ENCODE measurements at regions not wholly inside any gene's neighbourhood (a gene's known extent, or its start where the extent isn't known, plus 50 kb on each side); places are given as distances from the start of the nearest gene placed in this dataset.
A peak's percentile ranks its signal among the peaks of the same experiment; 100 is the strongest.

- H3K27ac ChIP-seq: no peak overlapping the region
- TF ChIP-seq ZFX (IDR thresholded peaks at IDR 0.05) (no peak), CTCF (conservative IDR thresholded peaks at IDR 0.05) (no peak)
Measured at GRCh38 chr2:226383461-226383860, 416.2 kb downstream of the IRS1 start.

DNA sequence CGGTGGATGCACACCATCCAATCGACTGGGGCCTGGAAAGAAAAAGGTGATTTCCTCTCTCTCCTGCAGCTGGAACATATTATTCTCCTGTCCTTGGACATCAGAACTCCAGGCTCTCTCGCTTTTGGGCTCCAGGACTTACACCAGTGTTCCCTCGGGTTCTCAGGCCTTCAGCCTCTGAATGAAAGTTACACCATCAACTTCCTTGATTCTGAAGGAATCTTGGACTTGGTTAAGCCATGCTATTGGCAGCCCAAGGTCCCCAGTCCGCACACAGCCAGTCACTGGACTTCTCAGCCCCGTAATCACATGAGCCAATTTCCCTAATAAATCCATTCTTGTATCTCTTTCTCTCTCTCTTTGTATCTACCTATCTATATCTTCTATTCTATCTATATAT, 418.9 kb downstream of the IRS1 start:
- H3K27ac ChIP-seq: peak overlapping the region; percentile 24; the same call in 1 of the 2 replicates
- no peak for TF ChIP-seq CTCF (conservative IDR thresholded peaks at IDR 0.05)
- TF ChIP-seq ZFX (IDR thresholded peaks at IDR 0.05): no peak

DNA sequence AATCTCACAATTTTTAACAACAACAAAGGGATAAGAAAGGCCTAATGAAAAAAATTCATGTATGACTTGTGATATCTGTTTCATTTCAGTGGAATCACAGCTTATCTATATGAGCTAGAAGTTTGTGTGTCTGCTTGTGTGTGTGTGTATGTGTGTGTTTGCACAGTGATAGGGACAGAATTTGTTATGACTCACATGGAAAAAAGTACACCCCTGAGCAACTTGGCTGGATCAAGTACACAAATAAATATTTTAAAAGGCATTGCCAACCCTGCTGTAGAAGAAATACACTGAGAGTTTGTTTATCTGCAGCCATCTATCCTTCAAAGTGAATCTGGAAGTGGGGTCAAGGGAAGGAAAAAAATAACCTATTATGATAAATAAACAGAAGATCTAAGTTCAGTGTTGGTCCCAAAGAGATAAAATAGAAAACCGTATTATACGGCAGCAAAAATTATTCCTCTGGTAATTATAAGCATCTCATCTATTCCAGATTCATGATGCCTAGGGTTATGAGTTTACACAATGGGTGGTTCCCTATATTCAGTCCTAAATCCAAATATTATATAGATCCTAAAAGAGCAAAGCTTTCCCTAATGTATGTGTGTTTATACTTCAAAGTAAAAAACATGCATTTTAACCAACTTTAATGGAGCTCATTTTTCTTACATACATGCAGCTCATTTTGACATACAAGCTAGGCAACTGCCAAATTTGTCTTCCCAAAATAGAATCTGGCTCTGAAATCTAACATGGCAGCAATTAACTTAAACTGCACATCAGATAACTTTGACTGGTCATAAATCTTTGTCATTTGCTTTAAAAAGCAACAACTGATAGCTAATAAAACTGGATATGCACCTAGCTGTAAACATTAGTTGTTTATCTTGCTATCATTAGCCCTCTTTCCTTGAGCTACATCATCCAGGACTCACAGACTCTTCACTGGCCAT, 420.6 kb downstream of the IRS1 start:
- TF ChIP-seq ZFX (IDR thresholded peaks at IDR 0.05) (no peak), CTCF (conservative IDR thresholded peaks at IDR 0.05) (no peak)
- H3K27ac ChIP-seq: no peak overlapping the region

DNA sequence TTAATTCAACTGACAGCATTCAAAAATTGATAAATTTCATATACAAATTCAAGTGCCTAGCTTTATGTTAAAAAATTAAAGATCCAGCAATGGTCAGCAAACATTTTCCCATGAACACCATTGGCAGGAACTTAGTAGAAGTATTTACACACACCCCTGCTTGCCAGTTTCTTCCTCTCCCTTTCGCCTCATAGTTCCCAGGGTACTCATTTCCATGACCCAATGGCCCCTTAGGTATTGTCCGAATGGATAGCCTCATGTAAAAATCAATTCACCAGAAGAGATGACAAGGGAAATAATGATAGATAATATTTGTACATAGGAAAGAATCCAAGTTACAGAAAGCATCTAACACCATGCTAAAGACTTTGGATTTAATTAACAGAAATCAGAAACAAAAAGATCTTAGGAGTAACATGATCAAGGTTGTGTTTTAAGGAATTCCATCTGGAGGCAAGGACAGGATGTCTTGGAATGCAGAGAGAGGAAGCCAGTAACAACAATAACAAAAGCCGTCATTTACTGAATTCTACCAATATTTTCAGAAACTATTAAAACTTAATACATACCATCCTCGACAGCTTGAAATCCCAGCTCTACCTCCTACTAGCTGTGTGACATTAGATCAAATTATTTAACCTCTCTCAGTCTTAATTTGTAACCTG, 423.0 kb downstream of the IRS1 start:
- H3K27ac ChIP-seq: no peak overlapping the region

DNA sequence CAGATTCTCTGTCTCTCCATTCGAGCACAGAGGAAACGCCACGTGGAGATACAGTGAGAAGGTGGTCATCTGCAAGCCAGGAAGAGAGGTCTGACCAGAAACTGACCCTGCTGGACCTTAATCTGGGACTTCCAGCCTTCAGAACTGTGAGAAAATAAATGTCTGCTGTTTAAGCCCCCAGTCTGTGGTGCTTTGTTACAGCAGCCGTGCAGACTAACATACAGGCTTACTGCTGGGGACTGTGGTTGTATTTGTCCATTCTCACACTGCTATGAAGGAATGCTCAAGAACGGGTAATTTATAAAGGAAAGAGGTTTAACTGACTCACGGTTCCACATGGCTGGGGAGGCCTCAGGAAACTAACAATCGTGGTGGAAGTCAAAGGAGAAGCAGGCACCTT, 432.7 kb downstream of the IRS1 start:
- no peak overlapping the region for H3K27ac ChIP-seq
- TF ChIP-seq ZFX (IDR thresholded peaks at IDR 0.05): no peak
- no peak for TF ChIP-seq CTCF (conservative IDR thresholded peaks at IDR 0.05)

More for the DNA sequence above, 423.0 kb downstream of the IRS1 start:
- TF ChIP-seq CTCF (conservative IDR thresholded peaks at IDR 0.05): no peak
- no peak for TF ChIP-seq ZFX (IDR thresholded peaks at IDR 0.05)

DNA sequence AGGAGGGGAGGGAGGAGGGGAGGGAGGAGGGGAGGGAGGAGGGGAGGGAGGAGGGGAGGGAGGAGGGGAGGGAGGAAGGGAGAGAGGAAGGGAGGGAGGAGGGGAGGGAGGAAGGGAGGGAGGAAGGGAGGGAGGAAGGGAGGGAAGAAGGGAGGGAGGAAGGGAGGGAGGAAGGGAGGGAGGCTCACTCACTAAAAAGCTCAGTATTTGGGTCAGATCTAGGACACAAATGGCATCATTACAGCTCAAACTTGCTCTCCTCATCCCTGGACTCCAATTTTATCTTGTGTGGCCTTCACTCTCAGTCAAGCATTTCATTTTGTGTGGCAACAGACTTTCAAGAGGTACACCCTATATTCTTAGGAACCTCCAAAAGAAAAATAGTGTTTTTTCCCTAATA, 435.4 kb downstream of the IRS1 start:
- H3K27ac ChIP-seq: no peak overlapping the region
- TF ChIP-seq CTCF (conservative IDR thresholded peaks at IDR 0.05) (no peak), ZFX (IDR thresholded peaks at IDR 0.05) (no peak)

DNA sequence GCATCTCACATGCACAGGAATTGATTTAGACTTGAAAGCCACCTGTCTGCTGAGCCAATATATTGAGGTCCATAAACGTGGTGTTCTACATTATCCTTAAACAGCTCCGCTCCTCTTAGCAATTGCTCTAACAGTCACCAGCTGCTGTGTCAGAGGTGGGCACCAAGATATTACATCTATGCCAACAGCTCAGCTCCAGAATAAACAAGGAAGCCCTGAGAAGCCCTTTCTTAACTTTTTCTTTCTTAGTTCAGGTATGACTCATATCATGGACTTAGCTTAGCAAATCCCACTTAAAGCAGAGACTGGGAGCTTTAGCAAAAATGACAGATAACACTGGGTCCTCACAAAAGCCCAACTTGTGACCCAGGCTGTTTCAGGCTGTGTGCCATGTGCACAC, 436.6 kb downstream of the IRS1 start:
- H3K27ac ChIP-seq: no peak overlapping the region
- no peak for TF ChIP-seq ZFX (IDR thresholded peaks at IDR 0.05)
- TF ChIP-seq CTCF (conservative IDR thresholded peaks at IDR 0.05): no peak
